Heart left ventricle (tissue), 16 donors: ENCODE measurements at regions not wholly inside any gene's neighbourhood (a gene's known extent, or its start where the extent isn't known, plus 50 kb on each side); places are given as distances from the start of the nearest gene placed in this dataset.
"Not testable (repeated sequence)": the region's sequence is repeated elsewhere in the genome, so short reads cannot be mapped to it uniquely, and the experiment has no call there.

ENCODE experiments used
- ATAC-seq, 4 donors: fragments of 200-7000 bp; cut with Tn5 transposase; one replicate each; pipeline ENCODE4 v1.9.1; 2020 to 2022; ENCODE audit warnings: moderate library complexity in 4 of 4, mild to moderate bottlenecking in 3 of 4, moderate number of reproducible peaks in 1 of 4
- DNase-seq, 5 donors: peaks; one replicate each; pipeline ENCODE4 v3.0.0-alpha.2; 2020
- H3K27ac ChIP-seq, 12 donors: fragments of 200-600 bp; sonication (generic) in 4 of 12; one replicate each; pipeline versions ENCODE4 v1.5.0 to v1.8.0; 2016 to 2022; ENCODE audit warnings: mild to moderate bottlenecking in 2 of 12
- H3K27me3 ChIP-seq, 9 donors: fragments of 200-600 bp; sonication (generic) in 2 of 9; one replicate each; pipeline versions ENCODE4 v1.5.1 to v1.8.0; 2016 to 2022; ENCODE audit warnings: mild to moderate bottlenecking in 3 of 9
- H3K36me3 ChIP-seq, 9 donors: fragments of 200-600 bp; sonication (generic) in 2 of 9; one replicate each; pipeline versions ENCODE4 v1.5.0 to v1.8.0; 2018 to 2022; ENCODE audit warnings: mild to moderate bottlenecking in 2 of 9
- H3K4me1 ChIP-seq, 12 donors: fragments of 200-600 bp; sonication (generic) in 4 of 12; one replicate each; pipeline versions ENCODE4 v1.5.0 to v1.8.0; 2016 to 2022; ENCODE audit warnings: mild to moderate bottlenecking in 3 of 12
- H3K4me3 ChIP-seq, 12 donors: fragments of 200-600 bp; sonication (generic) in 4 of 12; one replicate each; pipeline versions ENCODE4 v1.5.0 to v1.8.0; 2017 to 2022; ENCODE audit warnings: mild to moderate bottlenecking in 9 of 12, moderate library complexity in 4 of 12
- H3K9me3 ChIP-seq, 12 donors: fragments of 200-600 bp; sonication (generic) in 4 of 12; one replicate each; pipeline versions ENCODE4 v1.5.0 to v1.8.0; 2016 to 2022; ENCODE audit warnings: mild to moderate bottlenecking in 1 of 12
- CTCF ChIP-seq, 12 donors: fragments of 200-600 bp; sonication (generic) in 4 of 12; IDR thresholded peaks; one replicate each; pipeline versions ENCODE4 v1.5.0 to v1.8.0; 2018 to 2022; ENCODE audit warnings: antibody characterized with exemption in 12 of 12, mild to moderate bottlenecking in 5 of 12
- POLR2A ChIP-seq, 2 donors: fragments of 450-650 bp; IDR thresholded peaks; one replicate each; pipeline ENCODE4 v1.6.1; 2017; ENCODE audit warnings: antibody characterized with exemption in 2 of 2, mild to moderate bottlenecking in 2 of 2, moderate library complexity in 2 of 2
- WGBS, 4 donors: extraction: QIAGEN DNeasy Blood & Tissue Kit in 2 of 4; methylation state at CpG; one replicate each; pipeline versions ENCODE4 v1.1.5 to v1.1.7; 2013 to 2018; 5-methylcytosine and 5-hydroxymethylcytosine counted together
- intact Hi-C, 10 donors: fragments of 100-400 bp; cut with DNase I; formaldehyde crosslinking; loops; one replicate each; pipeline versions ENCODE4 v1.11.1 to v1.14.2; 2022
- donor health status: ischemic (EF 13 %, LVEDD 7.1; RV severe dilation, severe dysfunction).
- donor health status: healthy with polysubstance abuse.
- donor health status: DM: no; HTN: yes; CAD: no.
- donor health status: DM: no; HTN: no; CAD: no.
- donor health status: ischemic (EF 25% LVEDD 6.9; RV normal size, moderate dysfunction).
- donor health status: ischemic (EF 25% LVEDD 5.7; RV mildly dilated, moderate dysfunction).
- donor health status: healthy.
- donor health status: DM: yes; HTN: yes; CAD: no.
- donor health status: ischemic (EF 35%, LVEDD 5.7; RV mildly dilated, moderate dysfunction).
- donor health status: nonischemic (EF 11% LVEDD 7.7; RV severe dilation, severe dysfunction).
- donor health status: DM: yes; HTN: yes; CAD: no.
- donor health status: PGD.
- donor health status: ischemic (EF 29% LVEDD 5.4; RV normal size, mild dysfunction).
- donor health status: nonischemic (EF 23%, LVEDD 6.1; RV moderate dilation, normal function).

GRCh38 chr9:97136421-97136820, 97.5 kb upstream of the CTSV start:
- H3K27ac ChIP-seq: no peak overlapping the region
- H3K4me1 ChIP-seq: no peaks in the 10 kb centered on the region
- H3K27me3 ChIP-seq: no peaks in the 10 kb centered on the region
- no peak overlapping the region for H3K4me3 ChIP-seq
- no peak for DNase-seq
- no peaks in the 10 kb centered on the region for H3K9me3 ChIP-seq
- 40 to 86% (median 67%) methylated on average over 2 of the region's 2 CpGs for WGBS, 4 donors
- no peaks in the 10 kb centered on the region for H3K36me3 ChIP-seq
- intact Hi-C loops: no loop called here
- no peak for ATAC-seq
- TF ChIP-seq CTCF (IDR thresholded peaks at IDR 0.05): no peak
- no peak for TF ChIP-seq POLR2A (IDR thresholded peaks at IDR 0.05)

GRCh38 chr9:97133966-97134365, 95.0 kb upstream of the CTSV start:
- WGBS, 4 donors: 80 to 100% (median 91%) methylated on average over 3 to 4 of the region's 4 CpGs
- H3K27ac ChIP-seq, intact Hi-C loops: not testable (repeated sequence)

GRCh38 chr9:97132865-97133264, 93.9 kb upstream of the CTSV start:
- WGBS, 4 donors: 84 to 100% (median 94%) methylated on average over 2 of the region's 2 CpGs
- Histone ChIP-seq H3K4me1 (no peaks in the 10 kb centered on the region), H3K27me3 (no peaks in the 10 kb centered on the region), H3K4me3 (no peak overlapping the region), H3K27ac (no peak overlapping the region), H3K36me3 (no peaks in the 10 kb centered on the region), H3K9me3 (no peaks in the 10 kb centered on the region)
- no peak for DNase-seq
- intact Hi-C loops: no loop called here
- no peak for ATAC-seq
- TF ChIP-seq POLR2A (IDR thresholded peaks at IDR 0.05): no peak
- no peak for TF ChIP-seq CTCF (IDR thresholded peaks at IDR 0.05)

More at GRCh38 chr9:97133966-97134365, 95.0 kb upstream of the CTSV start:
- H3K9me3 ChIP-seq, H3K36me3 ChIP-seq, H3K27me3 ChIP-seq, DNase-seq, H3K4me1 ChIP-seq, H3K4me3 ChIP-seq, ATAC-seq: not testable (repeated sequence)

- DNase-seq, ATAC-seq, H3K4me3 ChIP-seq, intact Hi-C loops, H3K36me3 ChIP-seq, H3K27me3 ChIP-seq, H3K27ac ChIP-seq, H3K9me3 ChIP-seq, H3K4me1 ChIP-seq: not testable (repeated sequence)
- WGBS, 4 donors: 93 to 98% (median 95%) methylated on average over 14 to 16 of the region's 16 CpGs
These were observed 91.9 kb upstream of the CTSV start for GRCh38 chr9:97130864-97131263.

GRCh38 chr9:97130387-97130786, 91.4 kb upstream of the CTSV start:
- H3K4me1 ChIP-seq, H3K4me3 ChIP-seq, H3K9me3 ChIP-seq, H3K27ac ChIP-seq, ATAC-seq, intact Hi-C loops, H3K27me3 ChIP-seq, DNase-seq, H3K36me3 ChIP-seq: not testable (repeated sequence)
- WGBS, 4 donors: 93 to 97% (median 95%) methylated on average over 5 to 27 of the region's 27 CpGs

GRCh38 chr9:97128919-97129318, 90.0 kb upstream of the CTSV start:
- WGBS, 4 donors: 83 to 90% (median 87%) methylated on average over 3 of the region's 3 CpGs
- intact Hi-C loops: no loop called here
- no peak overlapping the region for H3K27ac ChIP-seq
- no peaks in the 10 kb centered on the region for H3K9me3 ChIP-seq
- H3K27me3 ChIP-seq: no peaks in the 10 kb centered on the region
- H3K36me3 ChIP-seq: no peaks in the 10 kb centered on the region
- H3K4me1 ChIP-seq: no peaks in the 10 kb centered on the region
- ATAC-seq (peak in 1 of 4 donors; percentile 34), DNase-seq (no peak)
- no peak for TF ChIP-seq CTCF (IDR thresholded peaks at IDR 0.05)
- no peak for TF ChIP-seq POLR2A (IDR thresholded peaks at IDR 0.05)
- no peak overlapping the region for H3K4me3 ChIP-seq
